ENCODE measurements at regions not wholly inside any gene's neighbourhood (a gene's known extent, or its start where the extent isn't known, plus 50 kb on each side); places are given as distances from the start of the nearest gene placed in this dataset.

- Mint-ChIP-seq H3K36me3 (ENCODE audit: low read depth) (no peaks in the 10 kb centered on the region), H3K27me3 (ENCODE audit: low read depth) (peaks cover 14% of the 10 kb centered on the region), H3K4me3 (no peak overlapping the region), H3K9me3 (no peaks in the 10 kb centered on the region), H3K4me1 (peaks cover 7% of the 10 kb centered on the region), H3K27ac (no peak overlapping the region)
- TF ChIP-seq CTCF (IDR thresholded peaks at IDR 0.05; ENCODE audit: unreplicated experiment in 3 of 3), result no peak
Measured at GRCh38 chr10:53682885-53683284, 910.3 kb upstream of the MBL2 start.

DNA sequence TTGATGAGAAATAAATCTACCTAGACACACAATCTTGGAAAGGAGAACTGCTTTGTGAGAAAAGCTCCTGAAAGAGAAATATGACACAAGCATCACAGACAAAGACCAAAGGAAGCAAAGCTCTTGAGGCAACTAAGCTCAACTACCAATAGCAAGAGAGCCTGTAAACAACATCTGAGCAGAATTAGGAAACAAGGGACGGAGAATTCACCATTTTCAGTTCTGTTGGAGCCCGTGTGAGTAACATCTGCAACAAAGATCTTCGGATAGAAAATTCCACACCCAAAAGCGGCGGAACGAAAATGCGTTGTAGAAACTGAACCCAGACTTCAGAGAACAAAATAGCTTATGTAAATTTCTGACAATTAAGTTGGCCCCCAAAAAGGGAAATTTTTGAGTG lies 909.9 kb upstream of the MBL2 start:
- TF ChIP-seq CTCF (IDR thresholded peaks at IDR 0.05; ENCODE audit: unreplicated experiment in 3 of 3), result no peak
- Mint-ChIP-seq H3K9me3 (no peaks in the 10 kb centered on the region), H3K27me3 (ENCODE audit: low read depth) (peaks cover 14% of the 10 kb centered on the region), H3K4me3 (no peak overlapping the region), H3K36me3 (ENCODE audit: low read depth) (no peaks in the 10 kb centered on the region), H3K27ac (no peak overlapping the region), H3K4me1 (peaks cover 7% of the 10 kb centered on the region)

GRCh38 chr10:53679666-53680065 lies 907.1 kb upstream of the MBL2 start:
- Mint-ChIP-seq H3K27me3 (ENCODE audit: low read depth) (peaks cover 9% of the 10 kb centered on the region), H3K4me3 (no peak overlapping the region), H3K9me3 (no peaks in the 10 kb centered on the region), H3K4me1 (peaks cover 7% of the 10 kb centered on the region), H3K27ac (no peak overlapping the region), H3K36me3 (ENCODE audit: low read depth) (no peaks in the 10 kb centered on the region)
- TF ChIP-seq CTCF (IDR thresholded peaks at IDR 0.05; ENCODE audit: unreplicated experiment in 3 of 3), result no peak

GRCh38 chr10:53675177-53675576 lies 902.6 kb upstream of the MBL2 start:
- no peak for TF ChIP-seq CTCF (IDR thresholded peaks at IDR 0.05; ENCODE audit: unreplicated experiment in 3 of 3)
- H3K4me3 Mint-ChIP-seq, result no peak overlapping the region
- H3K4me1 Mint-ChIP-seq, result peaks cover 7% of the 10 kb centered on the region
- peaks cover 6% of the 10 kb centered on the region for H3K9me3 Mint-ChIP-seq
- H3K36me3 Mint-ChIP-seq (ENCODE audit: low read depth), result no peaks in the 10 kb centered on the region
- peaks cover 9% of the 10 kb centered on the region for H3K27me3 Mint-ChIP-seq (ENCODE audit: low read depth)
- peak overlapping the region in 1 of 3 experiments; percentile 72 for H3K27ac Mint-ChIP-seq

- no peak overlapping the region for H3K4me3 Mint-ChIP-seq
- H3K27ac Mint-ChIP-seq, result no peak overlapping the region
Measured at GRCh38 chr10:53667063-53667462, 894.5 kb upstream of the MBL2 start.

More at GRCh38 chr10:53667063-53667462, 894.5 kb upstream of the MBL2 start:
- Mint-ChIP-seq H3K9me3 (peaks cover 36% of the 10 kb centered on the region), H3K27me3 (ENCODE audit: low read depth) (peaks cover 5% of the 10 kb centered on the region), H3K36me3 (ENCODE audit: low read depth) (peaks cover 10% of the 10 kb centered on the region), H3K4me1 (peaks cover 9% of the 10 kb centered on the region)
- TF ChIP-seq CTCF (IDR thresholded peaks at IDR 0.05; ENCODE audit: unreplicated experiment in 3 of 3), result no peak
